ENCODE measurements at regions not wholly inside any gene's neighbourhood (a gene's known extent, or its start where the extent isn't known, plus 50 kb on each side); places are given as distances from the start of the nearest gene placed in this dataset.

GRCh38 chr13:60986301-60986700 lies 429.3 kb downstream of the PCDH20 start:
- TF ChIP-seq CTCF (IDR thresholded peaks at IDR 0.05), result no peak
- TF ChIP-seq, protein P1, sequence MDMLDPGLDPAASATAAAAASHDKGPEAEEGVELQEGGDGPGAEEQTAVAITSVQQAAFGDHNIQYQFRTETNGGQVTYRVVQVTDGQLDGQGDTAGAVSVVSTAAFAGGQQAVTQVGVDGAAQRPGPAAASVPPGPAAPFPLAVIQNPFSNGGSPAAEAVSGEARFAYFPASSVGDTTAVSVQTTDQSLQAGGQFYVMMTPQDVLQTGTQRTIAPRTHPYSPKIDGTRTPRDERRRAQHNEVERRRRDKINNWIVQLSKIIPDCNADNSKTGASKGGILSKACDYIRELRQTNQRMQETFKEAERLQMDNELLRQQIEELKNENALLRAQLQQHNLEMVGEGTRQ (CRISPR knock-in tag; IDR thresholded peaks at IDR 0.05), result no peak
- TF ChIP-seq RELA (CRISPR knock-in tag; IDR thresholded peaks at IDR 0.05; ENCODE audit: borderline replicate concordance), result no peak
- no peak for TF ChIP-seq MXD4 (CRISPR knock-in tag; IDR thresholded peaks at IDR 0.05; ENCODE audit: borderline replicate concordance)
- TF ChIP-seq ZNF423 (CRISPR knock-in tag; IDR thresholded peaks at IDR 0.05), result no peak
- TF ChIP-seq MAX (CRISPR knock-in tag; IDR thresholded peaks at IDR 0.05), result no peak
- TF ChIP-seq FOXJ3 (CRISPR knock-in tag; IDR thresholded peaks at IDR 0.05; ENCODE audit: borderline replicate concordance), result no peak
- TF ChIP-seq NR2C2 (CRISPR knock-in tag; IDR thresholded peaks at IDR 0.05), result no peak
- no peak for TF ChIP-seq CBFB (CRISPR knock-in tag; IDR thresholded peaks at IDR 0.05; ENCODE audit: low read depth)
- TF ChIP-seq, protein P2, sequence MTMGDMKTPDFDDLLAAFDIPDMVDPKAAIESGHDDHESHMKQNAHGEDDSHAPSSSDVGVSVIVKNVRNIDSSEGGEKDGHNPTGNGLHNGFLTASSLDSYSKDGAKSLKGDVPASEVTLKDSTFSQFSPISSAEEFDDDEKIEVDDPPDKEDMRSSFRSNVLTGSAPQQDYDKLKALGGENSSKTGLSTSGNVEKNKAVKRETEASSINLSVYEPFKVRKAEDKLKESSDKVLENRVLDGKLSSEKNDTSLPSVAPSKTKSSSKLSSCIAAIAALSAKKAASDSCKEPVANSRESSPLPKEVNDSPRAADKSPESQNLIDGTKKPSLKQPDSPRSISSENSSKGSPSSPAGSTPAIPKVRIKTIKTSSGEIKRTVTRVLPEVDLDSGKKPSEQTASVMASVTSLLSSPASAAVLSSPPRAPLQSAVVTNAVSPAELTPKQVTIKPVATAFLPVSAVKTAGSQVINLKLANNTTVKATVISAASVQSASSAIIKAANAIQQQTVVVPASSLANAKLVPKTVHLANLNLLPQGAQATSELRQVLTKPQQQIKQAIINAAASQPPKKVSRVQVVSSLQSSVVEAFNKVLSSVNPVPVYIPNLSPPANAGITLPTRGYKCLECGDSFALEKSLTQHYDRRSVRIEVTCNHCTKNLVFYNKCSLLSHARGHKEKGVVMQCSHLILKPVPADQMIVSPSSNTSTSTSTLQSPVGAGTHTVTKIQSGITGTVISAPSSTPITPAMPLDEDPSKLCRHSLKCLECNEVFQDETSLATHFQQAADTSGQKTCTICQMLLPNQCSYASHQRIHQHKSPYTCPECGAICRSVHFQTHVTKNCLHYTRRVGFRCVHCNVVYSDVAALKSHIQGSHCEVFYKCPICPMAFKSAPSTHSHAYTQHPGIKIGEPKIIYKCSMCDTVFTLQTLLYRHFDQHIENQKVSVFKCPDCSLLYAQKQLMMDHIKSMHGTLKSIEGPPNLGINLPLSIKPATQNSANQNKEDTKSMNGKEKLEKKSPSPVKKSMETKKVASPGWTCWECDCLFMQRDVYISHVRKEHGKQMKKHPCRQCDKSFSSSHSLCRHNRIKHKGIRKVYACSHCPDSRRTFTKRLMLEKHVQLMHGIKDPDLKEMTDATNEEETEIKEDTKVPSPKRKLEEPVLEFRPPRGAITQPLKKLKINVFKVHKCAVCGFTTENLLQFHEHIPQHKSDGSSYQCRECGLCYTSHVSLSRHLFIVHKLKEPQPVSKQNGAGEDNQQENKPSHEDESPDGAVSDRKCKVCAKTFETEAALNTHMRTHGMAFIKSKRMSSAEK (CRISPR knock-in tag; IDR thresholded peaks at IDR 0.05; ENCODE audit: borderline replicate concordance), result no peak
- TF ChIP-seq KAT7 (CRISPR knock-in tag; IDR thresholded peaks at IDR 0.05; ENCODE audit: borderline replicate concordance), result no peak
- TF ChIP-seq, protein P3, sequence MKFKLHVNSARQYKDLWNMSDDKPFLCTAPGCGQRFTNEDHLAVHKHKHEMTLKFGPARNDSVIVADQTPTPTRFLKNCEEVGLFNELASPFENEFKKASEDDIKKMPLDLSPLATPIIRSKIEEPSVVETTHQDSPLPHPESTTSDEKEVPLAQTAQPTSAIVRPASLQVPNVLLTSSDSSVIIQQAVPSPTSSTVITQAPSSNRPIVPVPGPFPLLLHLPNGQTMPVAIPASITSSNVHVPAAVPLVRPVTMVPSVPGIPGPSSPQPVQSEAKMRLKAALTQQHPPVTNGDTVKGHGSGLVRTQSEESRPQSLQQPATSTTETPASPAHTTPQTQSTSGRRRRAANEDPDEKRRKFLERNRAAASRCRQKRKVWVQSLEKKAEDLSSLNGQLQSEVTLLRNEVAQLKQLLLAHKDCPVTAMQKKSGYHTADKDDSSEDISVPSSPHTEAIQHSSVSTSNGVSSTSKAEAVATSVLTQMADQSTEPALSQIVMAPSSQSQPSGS (CRISPR knock-in tag; IDR thresholded peaks at IDR 0.05; ENCODE audit: borderline replicate concordance, low read depth), result no peak

Measured in WTC11 (cell line).